Liver (tissue), 8 donors: ENCODE measurements at regions not wholly inside any gene's neighbourhood (a gene's known extent, or its start where the extent isn't known, plus 50 kb on each side); places are given as distances from the start of the nearest gene placed in this dataset.

Experiments used
- DNase-seq: peaks from one replicate; pipeline ENCODE4 v3.0.0-alpha.2; 2017; ENCODE audit warnings: low spot score
- H3K27ac ChIP-seq, 2 donors: one replicate each; pipeline ENCODE4 v1.7.0; 2013; ENCODE audit warnings: inconsistent platforms in 2 of 2, low read length in 2 of 2, control low read depth in 1 of 2, low read depth in 1 of 2, mild to moderate bottlenecking in 1 of 2
- H3K27me3 ChIP-seq, 4 donors: one replicate each; pipeline versions ENCODE4 v1.6.1 to v1.7.0; 2013; ENCODE audit warnings: low read length in 3 of 4, inconsistent platforms in 1 of 4, mild to moderate bottlenecking in 1 of 4, moderate library complexity in 1 of 4; ENCODE audit not compliant: control insufficient read depth in 4 of 4, insufficient read depth in 4 of 4
- H3K36me3 ChIP-seq, 4 donors: one replicate each; pipeline versions ENCODE4 v1.6.1 to v1.7.0; 2013; ENCODE audit warnings: low read length in 3 of 4, mild to moderate bottlenecking in 3 of 4, low read depth in 1 of 4, moderate library complexity in 1 of 4; ENCODE audit not compliant: control insufficient read depth in 4 of 4, insufficient read depth in 3 of 4
- H3K4me1 ChIP-seq, 4 donors: one replicate each; pipeline versions ENCODE4 v1.6.1 to v1.7.0; 2013; ENCODE audit warnings: low read length in 3 of 4, mild to moderate bottlenecking in 3 of 4, moderate library complexity in 1 of 4; ENCODE audit not compliant: control insufficient read depth in 4 of 4, insufficient read depth in 4 of 4
- H3K4me3 ChIP-seq, 3 donors: one replicate each; pipeline versions ENCODE4 v1.6.1 to v1.7.0; 2013; ENCODE audit warnings: low read length in 3 of 3, control low read depth in 1 of 3, low read depth in 1 of 3, mild to moderate bottlenecking in 1 of 3
- H3K9ac ChIP-seq, 2 donors: one replicate each; pipeline ENCODE4 v1.7.0; 2013; ENCODE audit warnings: low read length in 2 of 2, mild to moderate bottlenecking in 2 of 2, moderate library complexity in 2 of 2, control low read depth in 1 of 2, low read depth in 1 of 2
- H3K9me3 ChIP-seq, 4 donors: one replicate each; pipeline versions ENCODE4 v1.6.1 to v1.7.0; 2013; ENCODE audit warnings: low read length in 3 of 4; ENCODE audit not compliant: control insufficient read depth in 4 of 4
- EGR1 ChIP-seq, 2 donors: IDR thresholded peaks; 2 replicates each; pipeline ENCODE4 v1.6.1; 2016 to 2018; ENCODE audit warnings: antibody characterized with exemption in 2 of 2, low read depth in 2 of 2
- FOXA1 ChIP-seq: IDR thresholded peaks from 2 replicates; pipeline ENCODE4 v1.6.1; 2016; ENCODE audit warnings: antibody characterized with exemption
- FOXA2 ChIP-seq: IDR thresholded peaks from 2 replicates; pipeline ENCODE4 v1.6.1; 2016; ENCODE audit warnings: antibody characterized with exemption
- GABPA ChIP-seq, 2 donors: IDR thresholded peaks in 1 of 2; conservative IDR thresholded peaks in 1 of 2; 2 replicates each; pipeline ENCODE4 v1.6.1; 2016; ENCODE audit warnings: antibody characterized with exemption in 2 of 2, mild to moderate bottlenecking in 1 of 2, moderate library complexity in 1 of 2
- HNF4A ChIP-seq, 2 donors: conservative IDR thresholded peaks; 2 replicates each; pipeline ENCODE4 v1.6.1; 2016; ENCODE audit warnings: antibody characterized with exemption in 2 of 2, mild to moderate bottlenecking in 2 of 2
- HNF4G ChIP-seq: IDR thresholded peaks from 2 replicates; pipeline ENCODE4 v1.6.1; 2016; ENCODE audit warnings: antibody characterized with exemption
- JUND ChIP-seq, 2 donors: IDR thresholded peaks; 2 replicates each; pipeline ENCODE4 v1.6.1; 2016; ENCODE audit warnings: antibody characterized with exemption in 2 of 2
- NR2F2 ChIP-seq: IDR thresholded peaks from 2 replicates; pipeline ENCODE4 v1.6.1; 2016; ENCODE audit warnings: antibody characterized with exemption
- RAD21 ChIP-seq, 2 donors: IDR thresholded peaks; 2 replicates each; pipeline ENCODE4 v1.6.1; 2016; ENCODE audit warnings: antibody characterized with exemption in 2 of 2, mild to moderate bottlenecking in 2 of 2
- RXRA ChIP-seq, 2 donors: IDR thresholded peaks; 2 replicates each; pipeline ENCODE4 v1.6.1; 2017 to 2018; ENCODE audit warnings: antibody characterized with exemption in 2 of 2, mild to moderate bottlenecking in 1 of 2
- SP1 ChIP-seq: IDR thresholded peaks from 2 replicates; pipeline ENCODE4 v1.6.1; 2018; ENCODE audit warnings: antibody characterized with exemption, mild to moderate bottlenecking
- TAF1 ChIP-seq: conservative IDR thresholded peaks from 2 replicates; pipeline ENCODE4 v1.6.1; 2016; ENCODE audit warnings: antibody characterized with exemption, mild to moderate bottlenecking
- YY1 ChIP-seq: IDR thresholded peaks from 2 replicates; pipeline ENCODE4 v1.6.1; 2016; ENCODE audit warnings: antibody characterized with exemption, mild to moderate bottlenecking
- WGBS: extraction: QIAGEN DNeasy Blood & Tissue Kit; methylation state at CpG from one replicate; pipeline ENCODE4 v1.1.7; 2013; 5-methylcytosine and 5-hydroxymethylcytosine counted together
- TF ChIP-seq, protein P1 (sequence below): IDR thresholded peaks from 2 replicates; pipeline ENCODE4 v1.6.1; 2016; ENCODE audit warnings: antibody characterized with exemption, mild to moderate bottlenecking
- TF ChIP-seq, protein P2 (sequence below): IDR thresholded peaks from 2 replicates; pipeline ENCODE4 v1.6.1; 2016; ENCODE audit warnings: antibody characterized with exemption
- TF ChIP-seq, protein P3 (sequence below): IDR thresholded peaks from 2 replicates; pipeline ENCODE4 v1.6.1; 2016; ENCODE audit warnings: antibody characterized with exemption
- TF ChIP-seq, protein P4 (sequence below): IDR thresholded peaks from 2 replicates; pipeline ENCODE4 v1.6.1; 2016; ENCODE audit warnings: antibody characterized with exemption
- TF ChIP-seq, protein P5 (sequence below): fragments of 150-350 bp; IDR thresholded peaks from 2 replicates; pipeline ENCODE4 v1.5.1; 2017; ENCODE audit warnings: improper control_type of control experiment, low read depth, low read length; ENCODE audit not compliant: missing input control
- donor health status: healthy.
- donor health status: healthy.
- donor health status: healthy.
- donor health status: healthy.
- donor health status: healthy.

DNA sequence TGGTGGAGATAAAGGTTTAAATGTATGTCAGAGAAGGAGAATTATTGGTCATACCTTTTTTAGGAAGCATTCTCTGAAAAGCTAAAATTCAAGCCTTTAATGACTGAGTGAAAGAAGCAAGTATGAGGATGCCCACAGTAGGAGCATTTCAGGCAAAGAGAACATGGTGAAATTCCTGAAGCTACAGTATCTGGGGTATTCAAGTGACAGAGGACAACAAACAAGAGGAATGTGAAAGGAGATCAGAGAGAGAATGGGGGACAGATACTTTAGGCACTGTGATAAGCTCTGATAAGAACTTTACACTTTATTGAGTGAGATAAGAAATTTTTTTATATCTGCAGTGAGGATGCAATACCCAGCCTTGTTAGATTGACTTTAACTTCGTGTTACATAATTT is 621.3 kb upstream of the AGA start:
- TF ChIP-seq EGR1 (IDR thresholded peaks at IDR 0.05; ENCODE audit: low read depth in 2 of 2) (no peak), GABPA (IDR thresholded peaks at IDR 0.05 in 1 of 2, conservative IDR thresholded peaks at IDR 0.05 in 1 of 2) (no peak), FOXA1 (no peak), FOXA2 (no peak), SP1 (no peak), HNF4A (conservative IDR thresholded peaks at IDR 0.05) (no peak), NR2F2 (no peak), HNF4G (no peak), YY1 (no peak), JUND (IDR thresholded peaks at IDR 0.05) (no peak), RXRA (IDR thresholded peaks at IDR 0.05) (no peak), TAF1 (no peak), RAD21 (IDR thresholded peaks at IDR 0.05) (no peak)
- TF ChIP-seq, protein P1, sequence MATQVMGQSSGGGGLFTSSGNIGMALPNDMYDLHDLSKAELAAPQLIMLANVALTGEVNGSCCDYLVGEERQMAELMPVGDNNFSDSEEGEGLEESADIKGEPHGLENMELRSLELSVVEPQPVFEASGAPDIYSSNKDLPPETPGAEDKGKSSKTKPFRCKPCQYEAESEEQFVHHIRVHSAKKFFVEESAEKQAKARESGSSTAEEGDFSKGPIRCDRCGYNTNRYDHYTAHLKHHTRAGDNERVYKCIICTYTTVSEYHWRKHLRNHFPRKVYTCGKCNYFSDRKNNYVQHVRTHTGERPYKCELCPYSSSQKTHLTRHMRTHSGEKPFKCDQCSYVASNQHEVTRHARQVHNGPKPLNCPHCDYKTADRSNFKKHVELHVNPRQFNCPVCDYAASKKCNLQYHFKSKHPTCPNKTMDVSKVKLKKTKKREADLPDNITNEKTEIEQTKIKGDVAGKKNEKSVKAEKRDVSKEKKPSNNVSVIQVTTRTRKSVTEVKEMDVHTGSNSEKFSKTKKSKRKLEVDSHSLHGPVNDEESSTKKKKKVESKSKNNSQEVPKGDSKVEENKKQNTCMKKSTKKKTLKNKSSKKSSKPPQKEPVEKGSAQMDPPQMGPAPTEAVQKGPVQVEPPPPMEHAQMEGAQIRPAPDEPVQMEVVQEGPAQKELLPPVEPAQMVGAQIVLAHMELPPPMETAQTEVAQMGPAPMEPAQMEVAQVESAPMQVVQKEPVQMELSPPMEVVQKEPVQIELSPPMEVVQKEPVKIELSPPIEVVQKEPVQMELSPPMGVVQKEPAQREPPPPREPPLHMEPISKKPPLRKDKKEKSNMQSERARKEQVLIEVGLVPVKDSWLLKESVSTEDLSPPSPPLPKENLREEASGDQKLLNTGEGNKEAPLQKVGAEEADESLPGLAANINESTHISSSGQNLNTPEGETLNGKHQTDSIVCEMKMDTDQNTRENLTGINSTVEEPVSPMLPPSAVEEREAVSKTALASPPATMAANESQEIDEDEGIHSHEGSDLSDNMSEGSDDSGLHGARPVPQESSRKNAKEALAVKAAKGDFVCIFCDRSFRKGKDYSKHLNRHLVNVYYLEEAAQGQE = no peak
- TF ChIP-seq, protein P2, sequence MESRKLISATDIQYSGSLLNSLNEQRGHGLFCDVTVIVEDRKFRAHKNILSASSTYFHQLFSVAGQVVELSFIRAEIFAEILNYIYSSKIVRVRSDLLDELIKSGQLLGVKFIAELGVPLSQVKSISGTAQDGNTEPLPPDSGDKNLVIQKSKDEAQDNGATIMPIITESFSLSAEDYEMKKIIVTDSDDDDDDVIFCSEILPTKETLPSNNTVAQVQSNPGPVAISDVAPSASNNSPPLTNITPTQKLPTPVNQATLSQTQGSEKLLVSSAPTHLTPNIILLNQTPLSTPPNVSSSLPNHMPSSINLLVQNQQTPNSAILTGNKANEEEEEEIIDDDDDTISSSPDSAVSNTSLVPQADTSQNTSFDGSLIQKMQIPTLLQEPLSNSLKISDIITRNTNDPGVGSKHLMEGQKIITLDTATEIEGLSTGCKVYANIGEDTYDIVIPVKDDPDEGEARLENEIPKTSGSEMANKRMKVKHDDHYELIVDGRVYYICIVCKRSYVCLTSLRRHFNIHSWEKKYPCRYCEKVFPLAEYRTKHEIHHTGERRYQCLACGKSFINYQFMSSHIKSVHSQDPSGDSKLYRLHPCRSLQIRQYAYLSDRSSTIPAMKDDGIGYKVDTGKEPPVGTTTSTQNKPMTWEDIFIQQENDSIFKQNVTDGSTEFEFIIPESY = no peak
- TF ChIP-seq, protein P3, sequence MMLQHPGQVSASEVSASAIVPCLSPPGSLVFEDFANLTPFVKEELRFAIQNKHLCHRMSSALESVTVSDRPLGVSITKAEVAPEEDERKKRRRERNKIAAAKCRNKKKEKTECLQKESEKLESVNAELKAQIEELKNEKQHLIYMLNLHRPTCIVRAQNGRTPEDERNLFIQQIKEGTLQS = no peak
- TF ChIP-seq, protein P4, sequence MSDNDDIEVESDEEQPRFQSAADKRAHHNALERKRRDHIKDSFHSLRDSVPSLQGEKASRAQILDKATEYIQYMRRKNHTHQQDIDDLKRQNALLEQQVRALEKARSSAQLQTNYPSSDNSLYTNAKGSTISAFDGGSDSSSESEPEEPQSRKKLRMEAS = no peak
- TF ChIP-seq, protein P5, sequence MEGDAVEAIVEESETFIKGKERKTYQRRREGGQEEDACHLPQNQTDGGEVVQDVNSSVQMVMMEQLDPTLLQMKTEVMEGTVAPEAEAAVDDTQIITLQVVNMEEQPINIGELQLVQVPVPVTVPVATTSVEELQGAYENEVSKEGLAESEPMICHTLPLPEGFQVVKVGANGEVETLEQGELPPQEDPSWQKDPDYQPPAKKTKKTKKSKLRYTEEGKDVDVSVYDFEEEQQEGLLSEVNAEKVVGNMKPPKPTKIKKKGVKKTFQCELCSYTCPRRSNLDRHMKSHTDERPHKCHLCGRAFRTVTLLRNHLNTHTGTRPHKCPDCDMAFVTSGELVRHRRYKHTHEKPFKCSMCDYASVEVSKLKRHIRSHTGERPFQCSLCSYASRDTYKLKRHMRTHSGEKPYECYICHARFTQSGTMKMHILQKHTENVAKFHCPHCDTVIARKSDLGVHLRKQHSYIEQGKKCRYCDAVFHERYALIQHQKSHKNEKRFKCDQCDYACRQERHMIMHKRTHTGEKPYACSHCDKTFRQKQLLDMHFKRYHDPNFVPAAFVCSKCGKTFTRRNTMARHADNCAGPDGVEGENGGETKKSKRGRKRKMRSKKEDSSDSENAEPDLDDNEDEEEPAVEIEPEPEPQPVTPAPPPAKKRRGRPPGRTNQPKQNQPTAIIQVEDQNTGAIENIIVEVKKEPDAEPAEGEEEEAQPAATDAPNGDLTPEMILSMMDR = no peak
- 12% methylated on average over 1 of the region's 1 CpG for WGBS

More for the DNA sequence above, 621.3 kb upstream of the AGA start:
- Histone ChIP-seq H3K4me1 (no peaks in the 10 kb centered on the region), H3K9me3 (no peaks in the 10 kb centered on the region), H3K36me3 (no peaks in the 10 kb centered on the region), H3K27ac (no peak overlapping the region), H3K9ac (no peak overlapping the region), H3K27me3 (no peaks in the 10 kb centered on the region), H3K4me3 (no peak overlapping the region)
- DNase-seq = no peak
